ENCODE measurements at regions not wholly inside any gene's neighbourhood (a gene's known extent, or its start where the extent isn't known, plus 50 kb on each side); places are given as distances from the start of the nearest gene placed in this dataset.
"Not testable (repeated sequence)": the region's sequence is repeated elsewhere in the genome, so short reads cannot be mapped to it uniquely, and the experiment has no call there.

GRCh38 chr2:87415586-87416265 is 332.2 kb upstream of the PLGLB2 start:
- not testable (repeated sequence) for DNase-seq

- DNase-seq = not testable (repeated sequence)
Observed at GRCh38 chr2:87416266-87416592, 331.7 kb upstream of the PLGLB2 start.

- DNase-seq = not testable (repeated sequence)
Observed at GRCh38 chr2:87417147-87417546, 330.7 kb upstream of the PLGLB2 start.

GRCh38 chr2:87417742-87418567 is 329.9 kb upstream of the PLGLB2 start:
- not testable (repeated sequence) for DNase-seq

- not testable (repeated sequence) for DNase-seq
Observed at GRCh38 chr2:87418823-87419822, 328.8 kb upstream of the PLGLB2 start.

GRCh38 chr2:87419980-87420379 is 327.9 kb upstream of the PLGLB2 start:
- DNase-seq = not testable (repeated sequence)

GRCh38 chr2:87420954-87421353 is 326.9 kb upstream of the PLGLB2 start:
- not testable (repeated sequence) for DNase-seq

- DNase-seq = not testable (repeated sequence)
Observed at GRCh38 chr2:87423796-87424762, 323.8 kb upstream of the PLGLB2 start.

GRCh38 chr2:87424763-87425154 is 323.1 kb upstream of the PLGLB2 start:
- not testable (repeated sequence) for DNase-seq

- not testable (repeated sequence) for DNase-seq
Observed at GRCh38 chr2:87425191-87425590, 322.7 kb upstream of the PLGLB2 start.

- not testable (repeated sequence) for DNase-seq
Observed at GRCh38 chr2:87425717-87426116, 322.2 kb upstream of the PLGLB2 start.

- not testable (repeated sequence) for DNase-seq
Observed at GRCh38 chr2:87428452-87429130, 319.3 kb upstream of the PLGLB2 start.

GRCh38 chr2:87429206-87429930 is 318.5 kb upstream of the PLGLB2 start:
- DNase-seq = not testable (repeated sequence)

- DNase-seq = not testable (repeated sequence)
Observed at GRCh38 chr2:87429931-87430275, 318.0 kb upstream of the PLGLB2 start.

- DNase-seq = not testable (repeated sequence)
Observed at GRCh38 chr2:87431051-87431450, 316.8 kb upstream of the PLGLB2 start.

- not testable (repeated sequence) for DNase-seq
Observed at GRCh38 chr2:87432711-87433453, 315.0 kb upstream of the PLGLB2 start.

GRCh38 chr2:87436007-87436406 is 311.9 kb upstream of the PLGLB2 start:
- not testable (repeated sequence) for DNase-seq

- DNase-seq = not testable (repeated sequence)
Observed at GRCh38 chr2:87437701-87438260, 310.1 kb upstream of the PLGLB2 start.

GRCh38 chr2:87438780-87439454 is 309.0 kb upstream of the PLGLB2 start:
- DNase-seq = not testable (repeated sequence)

Data from CD4-positive, alpha-beta T cell treated with Interleukin-10 for 1 hour (primary cell).